Transverse colon (tissue), 3 donors: ENCODE measurements at regions not wholly inside any gene's neighbourhood (a gene's known extent, or its start where the extent isn't known, plus 50 kb on each side); places are given as distances from the start of the nearest gene placed in this dataset.

Experiments used
- POLR2A ChIP-seq: fragments of 450-650 bp; IDR thresholded peaks from one replicate; pipeline ENCODE4 v1.6.1; 2016; ENCODE audit warnings: antibody characterized with exemption, mild to moderate bottlenecking, moderate library complexity
- TF ChIP-seq, protein P1 (sequence below), 5 experiments: fragments of 200-600 bp in 3 of 5; fragments of 450-650 bp in 2 of 5; sonication (generic) in 3 of 5; IDR thresholded peaks; 1 replicate in 2 of 5; 2 replicates in 3 of 5; pipeline ENCODE4 v1.5.1; 2016 to 2017; ENCODE audit warnings: antibody characterized with exemption in 5 of 5, inconsistent platforms in 3 of 5, mild to moderate bottlenecking in 2 of 5, moderate library complexity in 1 of 5

DNA sequence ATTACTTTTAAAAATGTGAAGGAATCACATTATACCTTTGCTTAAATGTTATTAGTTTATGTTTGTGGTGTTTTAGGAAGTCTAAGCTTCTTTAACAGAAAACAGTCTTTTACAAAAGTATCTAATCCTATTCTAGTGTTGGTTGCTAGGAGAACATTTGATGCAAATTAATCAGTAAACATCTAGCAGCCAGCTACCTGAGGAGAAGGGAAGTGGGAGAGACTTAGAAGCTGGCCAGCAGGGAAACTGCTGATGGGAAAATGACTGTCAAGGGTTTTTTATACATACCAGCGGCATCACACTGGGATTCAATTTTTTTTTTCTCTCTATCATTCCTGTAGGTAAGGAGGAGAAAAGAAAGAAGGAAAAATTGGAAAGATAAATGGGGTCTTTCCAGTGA is 686.0 kb upstream of the MMS22L start:
- TF ChIP-seq, protein P1, sequence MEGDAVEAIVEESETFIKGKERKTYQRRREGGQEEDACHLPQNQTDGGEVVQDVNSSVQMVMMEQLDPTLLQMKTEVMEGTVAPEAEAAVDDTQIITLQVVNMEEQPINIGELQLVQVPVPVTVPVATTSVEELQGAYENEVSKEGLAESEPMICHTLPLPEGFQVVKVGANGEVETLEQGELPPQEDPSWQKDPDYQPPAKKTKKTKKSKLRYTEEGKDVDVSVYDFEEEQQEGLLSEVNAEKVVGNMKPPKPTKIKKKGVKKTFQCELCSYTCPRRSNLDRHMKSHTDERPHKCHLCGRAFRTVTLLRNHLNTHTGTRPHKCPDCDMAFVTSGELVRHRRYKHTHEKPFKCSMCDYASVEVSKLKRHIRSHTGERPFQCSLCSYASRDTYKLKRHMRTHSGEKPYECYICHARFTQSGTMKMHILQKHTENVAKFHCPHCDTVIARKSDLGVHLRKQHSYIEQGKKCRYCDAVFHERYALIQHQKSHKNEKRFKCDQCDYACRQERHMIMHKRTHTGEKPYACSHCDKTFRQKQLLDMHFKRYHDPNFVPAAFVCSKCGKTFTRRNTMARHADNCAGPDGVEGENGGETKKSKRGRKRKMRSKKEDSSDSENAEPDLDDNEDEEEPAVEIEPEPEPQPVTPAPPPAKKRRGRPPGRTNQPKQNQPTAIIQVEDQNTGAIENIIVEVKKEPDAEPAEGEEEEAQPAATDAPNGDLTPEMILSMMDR (IDR thresholded peaks at IDR 0.05), result no peak
- TF ChIP-seq POLR2A, result no peak
